Mesenchymal stem cell (in vitro differentiated cells and primary cell): ENCODE measurements at regions not wholly inside any gene's neighbourhood (a gene's known extent, or its start where the extent isn't known, plus 50 kb on each side); places are given as distances from the start of the nearest gene placed in this dataset. TPM values are rescaled to one million over a fixed set of nuclear protein-coding genes. Genes with fewer than 3 reads are reported as not detected.

Experiments
- small RNA-seq: library from polyadenylated mRNA; stranded (forward); fragments of <200 nt; extraction: miRNeasy Mini kit (QIAGEN cat#:217004); gene quantifications from one replicate; pipeline ENCODE3, GENCODE V24; 2013; ENCODE audit warnings: low read depth

Small RNA genes in the stretch of these regions (small RNA-seq; reads per million reads assigned to genes)
- gene MIR7158, result not detected
